ENCODE measurements at regions not wholly inside any gene's neighbourhood (a gene's known extent, or its start where the extent isn't known, plus 50 kb on each side); places are given as distances from the start of the nearest gene placed in this dataset.

DNA sequence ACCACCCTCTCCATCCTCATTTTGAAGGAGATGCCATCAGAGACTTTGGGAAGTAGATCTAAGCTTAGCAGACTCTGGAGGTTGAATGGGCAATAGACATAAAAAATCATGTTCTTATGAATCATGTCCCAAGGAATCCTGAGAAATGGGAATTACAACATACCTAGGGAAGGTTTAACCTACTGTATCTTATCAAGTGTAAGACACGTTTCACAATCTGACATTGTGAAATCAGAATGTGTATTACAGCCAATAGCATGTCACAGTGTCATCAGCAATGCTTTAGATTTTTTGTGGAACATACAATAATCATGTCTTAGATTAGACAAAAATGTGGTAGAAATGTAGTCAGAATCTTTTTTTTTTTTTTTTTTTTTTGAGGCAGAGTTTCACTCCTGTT lies 332.4 kb upstream of the TLE3 start:
- 55 to 59% methylated on average over 1 of the region's 1 CpG for WGBS, 2 donors
- intact Hi-C loops (cut with DNase I; ENCODE audit: low total_unique reads), result no loop called here
- no peak for TF ChIP-seq POLR2A (IDR thresholded peaks at IDR 0.05)
- TF ChIP-seq, protein P1, sequence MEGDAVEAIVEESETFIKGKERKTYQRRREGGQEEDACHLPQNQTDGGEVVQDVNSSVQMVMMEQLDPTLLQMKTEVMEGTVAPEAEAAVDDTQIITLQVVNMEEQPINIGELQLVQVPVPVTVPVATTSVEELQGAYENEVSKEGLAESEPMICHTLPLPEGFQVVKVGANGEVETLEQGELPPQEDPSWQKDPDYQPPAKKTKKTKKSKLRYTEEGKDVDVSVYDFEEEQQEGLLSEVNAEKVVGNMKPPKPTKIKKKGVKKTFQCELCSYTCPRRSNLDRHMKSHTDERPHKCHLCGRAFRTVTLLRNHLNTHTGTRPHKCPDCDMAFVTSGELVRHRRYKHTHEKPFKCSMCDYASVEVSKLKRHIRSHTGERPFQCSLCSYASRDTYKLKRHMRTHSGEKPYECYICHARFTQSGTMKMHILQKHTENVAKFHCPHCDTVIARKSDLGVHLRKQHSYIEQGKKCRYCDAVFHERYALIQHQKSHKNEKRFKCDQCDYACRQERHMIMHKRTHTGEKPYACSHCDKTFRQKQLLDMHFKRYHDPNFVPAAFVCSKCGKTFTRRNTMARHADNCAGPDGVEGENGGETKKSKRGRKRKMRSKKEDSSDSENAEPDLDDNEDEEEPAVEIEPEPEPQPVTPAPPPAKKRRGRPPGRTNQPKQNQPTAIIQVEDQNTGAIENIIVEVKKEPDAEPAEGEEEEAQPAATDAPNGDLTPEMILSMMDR (IDR thresholded peaks at IDR 0.05), result no peak
- no peak for DNase-seq (ENCODE audit: low spot score in 2 of 2)
- no peak overlapping the region for H3K4me3 ChIP-seq (ENCODE audit: low read depth, poor library complexity, severe bottlenecking)

DNA sequence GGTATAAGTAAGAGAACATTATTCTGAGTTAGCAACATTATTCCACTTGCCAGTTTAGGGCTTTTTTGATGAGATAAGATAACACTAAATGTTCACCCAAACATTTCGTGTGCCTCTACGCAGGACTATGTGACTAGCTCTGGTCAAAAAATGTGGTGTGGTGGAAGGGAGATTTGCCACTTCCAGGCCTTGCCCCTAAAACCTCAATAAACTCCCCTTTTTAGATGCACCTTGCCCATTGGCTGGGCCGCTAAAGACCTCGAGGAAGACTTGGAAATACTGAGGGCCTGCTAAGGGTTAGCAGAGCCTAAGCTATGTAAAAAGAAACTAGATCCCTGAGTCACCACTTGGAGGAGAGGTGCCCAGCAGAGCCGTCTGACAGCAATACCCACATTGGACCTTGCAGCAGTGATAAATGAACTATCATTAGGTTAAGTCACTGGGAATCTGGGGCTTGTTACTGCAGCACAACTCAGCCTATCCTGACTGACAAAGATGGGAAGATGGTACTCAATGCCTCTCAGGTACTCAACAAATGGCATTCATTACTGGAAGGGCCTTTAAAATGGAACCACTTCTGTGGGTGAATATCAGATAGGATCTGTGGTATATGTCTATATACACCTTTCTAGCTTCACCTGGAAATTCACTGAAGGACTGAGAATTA lies 331.5 kb upstream of the TLE3 start:
- intact Hi-C loops (cut with DNase I; ENCODE audit: low total_unique reads), result no loop called here
- no peak for TF ChIP-seq POLR2A (IDR thresholded peaks at IDR 0.05)
- TF ChIP-seq, protein P1 (IDR thresholded peaks at IDR 0.05), result no peak
- no peak for DNase-seq (ENCODE audit: low spot score in 2 of 2)
- 94% methylated on average over 5 of the region's 5 CpGs for WGBS, 2 donors
- no peak overlapping the region for H3K4me3 ChIP-seq (ENCODE audit: low read depth, poor library complexity, severe bottlenecking)

DNA sequence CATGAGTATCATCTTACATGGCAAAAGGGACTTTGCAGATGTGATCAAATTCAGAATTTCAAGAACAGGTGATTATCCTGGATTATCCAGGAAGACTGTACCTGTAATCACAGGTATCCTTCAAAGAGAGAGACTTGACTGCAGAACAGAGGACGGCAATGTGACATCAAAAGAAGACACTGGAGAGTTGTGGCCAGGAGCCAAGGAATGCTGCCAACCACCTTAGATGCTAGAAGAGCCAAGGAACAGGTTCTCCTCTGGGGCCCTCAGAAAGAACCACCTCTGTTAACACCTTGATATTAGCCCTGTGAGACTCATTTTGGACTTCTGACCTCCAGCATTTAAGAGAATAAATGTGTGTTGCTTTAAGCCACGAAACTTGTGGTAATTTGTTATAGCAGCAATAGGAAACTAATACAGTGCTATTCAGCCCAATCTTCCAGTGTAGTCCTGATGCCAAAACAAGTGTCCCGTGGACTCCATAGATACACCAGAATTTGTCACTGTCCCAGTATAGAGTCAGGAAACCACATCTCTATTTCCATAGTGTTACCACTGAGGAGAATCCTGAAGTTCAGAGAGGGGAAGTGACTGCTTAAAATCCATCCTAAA lies 330.6 kb upstream of the TLE3 start:
- DNase-seq (ENCODE audit: low spot score in 2 of 2), result no peak
- WGBS, 2 donors, result 86 to 88% methylated on average over 3 of the region's 3 CpGs
- intact Hi-C loops (cut with DNase I; ENCODE audit: low total_unique reads), result no loop called here
- TF ChIP-seq POLR2A (IDR thresholded peaks at IDR 0.05), result no peak
- no peak overlapping the region for H3K4me3 ChIP-seq (ENCODE audit: low read depth, poor library complexity, severe bottlenecking)

DNA sequence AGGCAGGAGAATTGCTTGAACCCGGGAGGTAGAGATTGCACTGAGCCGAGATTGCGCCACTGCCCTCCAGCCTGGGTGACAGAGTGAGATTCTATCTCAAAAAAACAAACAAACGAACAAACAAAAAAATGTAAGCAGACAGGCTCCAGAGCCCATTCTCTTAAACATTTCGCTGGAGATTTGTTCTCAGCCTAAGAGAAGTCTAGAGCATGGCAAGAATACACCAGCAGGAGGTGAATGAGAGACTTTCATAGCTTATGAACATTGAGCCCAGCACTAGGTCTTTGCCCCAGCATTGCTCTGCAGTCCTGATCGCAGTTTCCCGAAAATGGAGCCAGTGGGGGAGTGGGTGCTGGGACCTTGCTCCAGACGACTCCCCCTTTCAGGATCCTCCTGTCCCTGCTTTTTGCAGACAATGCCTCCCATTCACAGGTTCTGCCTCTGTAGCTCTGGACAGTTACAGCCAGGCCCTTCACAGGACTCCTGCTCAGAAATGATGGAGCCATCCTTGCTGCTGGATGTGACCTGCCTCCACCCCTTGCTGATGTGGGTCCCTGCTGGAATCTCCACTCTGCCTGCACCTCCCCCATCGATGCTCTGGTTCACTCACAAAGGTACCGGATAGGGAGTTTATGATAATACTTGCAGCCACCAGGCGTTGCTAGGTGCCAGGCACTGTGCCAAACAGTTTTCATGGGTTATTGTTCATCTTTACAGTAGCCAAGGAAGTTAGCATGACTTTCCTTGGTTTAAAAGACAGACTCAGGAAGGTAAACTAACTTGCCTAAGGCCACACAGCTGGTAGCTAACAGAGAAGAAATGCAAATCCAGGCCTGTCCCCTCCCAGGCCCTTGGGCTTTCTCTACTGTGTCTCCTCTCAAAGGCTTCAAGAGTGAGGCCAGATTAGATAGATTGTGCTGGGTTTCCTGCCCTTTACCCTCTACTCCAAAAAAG lies 329.7 kb upstream of the TLE3 start:
- TF ChIP-seq POLR2A (IDR thresholded peaks at IDR 0.05), result no peak
- TF ChIP-seq, protein P1 (IDR thresholded peaks at IDR 0.05), result no peak
- DNase-seq (ENCODE audit: low spot score in 2 of 2), result no peak
- 73 to 74% methylated on average over 11 of the region's 11 CpGs for WGBS, 2 donors
- intact Hi-C loops (cut with DNase I; ENCODE audit: low total_unique reads), result no loop called here
- no peak overlapping the region for H3K4me3 ChIP-seq (ENCODE audit: low read depth, poor library complexity, severe bottlenecking)

DNA sequence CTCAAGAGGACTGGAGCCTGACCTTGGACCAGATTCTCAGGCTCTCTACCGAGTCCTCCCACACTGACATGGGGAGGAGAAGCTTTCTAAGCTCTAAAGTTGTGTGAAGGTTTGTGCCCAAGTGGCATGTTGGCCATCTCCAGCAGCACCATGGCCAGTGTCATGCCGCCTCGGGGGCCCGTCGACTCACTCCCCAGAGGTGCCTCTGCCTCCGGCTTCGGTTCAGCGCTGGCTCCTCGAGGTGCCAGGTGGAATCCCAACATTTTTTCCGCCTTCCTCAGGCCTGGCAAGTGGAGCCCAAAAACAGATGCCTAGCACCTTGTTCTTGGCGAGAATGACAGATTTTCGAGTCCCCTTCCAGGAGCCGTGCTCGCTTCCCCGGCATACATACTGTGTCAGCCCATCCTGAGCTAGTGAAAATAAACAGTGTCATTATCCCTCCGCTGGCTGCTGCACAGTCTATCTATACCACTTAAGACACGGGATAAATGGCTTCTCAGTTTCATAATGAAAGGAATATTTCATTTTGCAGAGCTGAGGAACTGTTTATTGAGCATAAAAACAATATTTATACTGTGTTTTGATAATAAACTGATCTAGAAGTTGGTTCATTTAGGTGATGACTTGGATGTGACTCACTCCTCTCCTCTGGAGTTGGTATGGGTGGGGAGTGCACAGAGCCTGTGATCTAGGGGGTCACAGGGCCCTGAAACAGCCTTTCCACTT lies 328.5 kb upstream of the TLE3 start:
- intact Hi-C loops (cut with DNase I; ENCODE audit: low total_unique reads), result no loop called here
- TF ChIP-seq, protein P1 (IDR thresholded peaks at IDR 0.05), result no peak
- no peak for TF ChIP-seq POLR2A (IDR thresholded peaks at IDR 0.05)
- no peak for DNase-seq (ENCODE audit: low spot score in 2 of 2)
- no peak overlapping the region for H3K4me3 ChIP-seq (ENCODE audit: low read depth, poor library complexity, severe bottlenecking)
- WGBS, 2 donors, result 89 to 92% methylated on average over 17 of the region's 17 CpGs
